ENCODE measurements at regions not wholly inside any gene's neighbourhood (a gene's known extent, or its start where the extent isn't known, plus 50 kb on each side); places are given as distances from the start of the nearest gene placed in this dataset.
"Not testable (repeated sequence)": the region's sequence is repeated elsewhere in the genome, so short reads cannot be mapped to it uniquely, and the experiment has no call there.

GRCh38 chr2:114283774-114284173 lies 158.7 kb upstream of the DPP10 start:
- H3K4me3 ChIP-seq = no peak overlapping the region
- H3K9me3 ChIP-seq = no peaks in the 10 kb centered on the region
- no peaks in the 10 kb centered on the region for H3K36me3 ChIP-seq
- intact Hi-C loops (cut with DNase I) = loop anchor here (1.0 to 5.0 kb wide), 2 partner anchors 144 to 260 kb away; no protein-coding TSS in a partner anchor
- no peaks in the 10 kb centered on the region for H3K27me3 ChIP-seq
- DNase-seq (ENCODE audit: low spot score in 2 of 2) = no peak
- H3K4me1 ChIP-seq = peaks cover 0 to 10% of the 10 kb centered on the region in 2 donors
- no peak for TF ChIP-seq CTCF (IDR thresholded peaks at IDR 0.05)
- peak overlapping the region; percentile 68 to 79 for H3K27ac ChIP-seq

- Histone ChIP-seq H3K4me1 (peaks cover 0 to 10% of the 10 kb centered on the region in 2 donors), H3K27me3 (no peaks in the 10 kb centered on the region), H3K4me3 (no peak overlapping the region), H3K27ac (peak overlapping the region; percentile 68 to 79), H3K36me3 (no peaks in the 10 kb centered on the region), H3K9me3 (no peaks in the 10 kb centered on the region)
- no peak for DNase-seq (ENCODE audit: low spot score in 2 of 2)
- TF ChIP-seq CTCF (IDR thresholded peaks at IDR 0.05) = no peak
- intact Hi-C loops (cut with DNase I) = no loop called here
Observed at GRCh38 chr2:114286438-114286837, 156.0 kb upstream of the DPP10 start.

GRCh38 chr2:114293355-114293754 lies 149.1 kb upstream of the DPP10 start:
- H3K27me3 ChIP-seq = no peaks in the 10 kb centered on the region
- no peak overlapping the region for H3K27ac ChIP-seq
- no peak for TF ChIP-seq CTCF (IDR thresholded peaks at IDR 0.05)
- H3K9me3 ChIP-seq = no peaks in the 10 kb centered on the region
- H3K36me3 ChIP-seq = no peaks in the 10 kb centered on the region
- H3K4me1 ChIP-seq = peaks cover 0 to 7% of the 10 kb centered on the region in 2 donors
- no peak overlapping the region for H3K4me3 ChIP-seq
- no peak for DNase-seq (ENCODE audit: low spot score in 2 of 2)
- intact Hi-C loops (cut with DNase I) = no loop called here

- Histone ChIP-seq H3K27me3 (no peaks in the 10 kb centered on the region), H3K36me3 (no peaks in the 10 kb centered on the region), H3K27ac (no peak overlapping the region), H3K4me1 (peaks cover 0 to 7% of the 10 kb centered on the region in 2 donors), H3K9me3 (no peaks in the 10 kb centered on the region), H3K4me3 (no peak overlapping the region)
- DNase-seq (ENCODE audit: low spot score in 2 of 2) = no peak
- intact Hi-C loops (cut with DNase I) = no loop called here
- TF ChIP-seq CTCF (IDR thresholded peaks at IDR 0.05) = no peak
Observed at GRCh38 chr2:114294741-114295140, 147.7 kb upstream of the DPP10 start.

- H3K27ac ChIP-seq; H3K4me1 ChIP-seq; DNase-seq (ENCODE audit: low spot score in 2 of 2); H3K4me3 ChIP-seq; H3K36me3 ChIP-seq; H3K27me3 ChIP-seq; H3K9me3 ChIP-seq; intact Hi-C loops (cut with DNase I): not testable (repeated sequence)
Observed at GRCh38 chr2:114300351-114300750, 142.1 kb upstream of the DPP10 start.

- DNase-seq (ENCODE audit: low spot score in 2 of 2) = no peak
Observed at GRCh38 chr2:114316532-114317300, 125.7 kb upstream of the DPP10 start.

More at GRCh38 chr2:114316532-114317300, 125.7 kb upstream of the DPP10 start:
- no peaks in the 10 kb centered on the region for H3K27me3 ChIP-seq
- no peaks in the 10 kb centered on the region for H3K4me1 ChIP-seq
- H3K27ac ChIP-seq = no peak overlapping the region
- H3K9me3 ChIP-seq = no peaks in the 10 kb centered on the region
- TF ChIP-seq CTCF (IDR thresholded peaks at IDR 0.05) = no peak
- no peaks in the 10 kb centered on the region for H3K36me3 ChIP-seq
- no peak overlapping the region for H3K4me3 ChIP-seq
- intact Hi-C loops (cut with DNase I) = no loop called here

All from ascending aorta (tissue), 2 donors.